Caco-2 (cell line): ENCODE measurements at regions not wholly inside any gene's neighbourhood (a gene's known extent, or its start where the extent isn't known, plus 50 kb on each side); places are given as distances from the start of the nearest gene placed in this dataset.

Source experiments
- BruUV-seq: library from RNA; stranded (reverse); fragments of 400-500 nt; replicated peaks from 2 replicates; lab custom pipeline; 2021; lab: Mats Ljungman, UMichigan
- CTCF ChIA-PET: fragments of 300-600 bp; sonication (Branson Sonifier 250); formaldehyde crosslinking; loops from one replicate; lab custom pipeline; 2022; ENCODE audit warnings: antibody characterized with exemption; lab: Charles Lee
- POLR2A ChIA-PET: fragments of 300-600 bp; sonication (Branson Sonifier 250); formaldehyde crosslinking; loops from one replicate; lab custom pipeline; 2022; ENCODE audit warnings: antibody characterized with exemption; lab: Charles Lee
- DNase-seq, 2 experiments: peaks; one replicate each; pipeline versions ENCODE4 v3.0.0 to v3.0.0-alpha.2; 2020 to 2022
- H3K27me3 ChIP-seq: replicated peaks from 2 replicates; pipeline ENCODE4 v1.6.0; 2011; ENCODE audit warnings: low read length; ENCODE audit not compliant: control insufficient read depth, insufficient read depth
- H3K36me3 ChIP-seq: 2 replicates; pipeline ENCODE4 v1.5.1; 2011; ENCODE audit warnings: low read length; ENCODE audit not compliant: control insufficient read depth, insufficient read depth
- H3K4me1 ChIP-seq: fragments of 250-450 bp; sonication (Bioruptor Pico); 2 replicates; pipeline ENCODE4 v1.5.1; 2020; ENCODE audit warnings: mild to moderate bottlenecking
- H3K4me3 ChIP-seq: 2 replicates; pipeline ENCODE4 v1.5.1; 2011; ENCODE audit warnings: low read depth, mild to moderate bottlenecking, control low read depth, low read length
- H3K9me3 ChIP-seq: fragments of 250-450 bp; sonication (Bioruptor Pico); 2 replicates; pipeline ENCODE4 v1.5.1; 2020; ENCODE audit warnings: mild to moderate bottlenecking, moderate library complexity
- H3K27ac Mint-ChIP-seq: one replicate; pipeline ENCODE4 v1.8.0; 2022; ENCODE audit warnings: mixed read lengths; ENCODE audit not compliant: unreplicated experiment
- H3K27me3 Mint-ChIP-seq: one replicate; pipeline ENCODE4 v1.8.0; 2022; ENCODE audit warnings: mixed read lengths; ENCODE audit not compliant: insufficient read depth, unreplicated experiment
- H3K36me3 Mint-ChIP-seq: one replicate; pipeline ENCODE4 v1.8.0; 2022; ENCODE audit warnings: mild to moderate bottlenecking, mixed read lengths; ENCODE audit not compliant: insufficient read depth, unreplicated experiment
- H3K4me1 Mint-ChIP-seq: one replicate; pipeline ENCODE4 v1.8.0; 2022; ENCODE audit warnings: low read depth, mixed read lengths; ENCODE audit not compliant: unreplicated experiment
- H3K4me3 Mint-ChIP-seq: one replicate; pipeline ENCODE4 v1.8.0; 2022; ENCODE audit warnings: mild to moderate bottlenecking, moderate library complexity, mixed read lengths; ENCODE audit not compliant: unreplicated experiment
- H3K9me3 Mint-ChIP-seq: one replicate; pipeline ENCODE4 v1.8.0; 2022; ENCODE audit warnings: mixed read lengths; ENCODE audit not compliant: unreplicated experiment
- intact Hi-C: fragments of 100-400 bp; cut with micrococcal nuclease; formaldehyde crosslinking; loops from one replicate; pipeline ENCODE4 v1.10.0; 2022; ENCODE audit not compliant: unreplicated experiment
- TF ChIP-seq, protein P1 (sequence below), 2 experiments: fragments of 200-600 bp in 1 of 2; IDR thresholded peaks; 1 replicate in 1 of 2; 2 replicates in 1 of 2; pipeline versions ENCODE4 v1.5.1 to v1.8.0; 2011 to 2022; ENCODE audit warnings: antibody characterized with exemption in 1 of 2, control low read depth in 1 of 2, inconsistent platforms in 1 of 2, low read depth in 1 of 2, low read length in 1 of 2, mild to moderate bottlenecking in 1 of 2, moderate library complexity in 1 of 2; ENCODE audit not compliant: insufficient read depth in 1 of 2, severe bottlenecking in 1 of 2, unreplicated experiment in 1 of 2

- TF ChIP-seq, protein P1, sequence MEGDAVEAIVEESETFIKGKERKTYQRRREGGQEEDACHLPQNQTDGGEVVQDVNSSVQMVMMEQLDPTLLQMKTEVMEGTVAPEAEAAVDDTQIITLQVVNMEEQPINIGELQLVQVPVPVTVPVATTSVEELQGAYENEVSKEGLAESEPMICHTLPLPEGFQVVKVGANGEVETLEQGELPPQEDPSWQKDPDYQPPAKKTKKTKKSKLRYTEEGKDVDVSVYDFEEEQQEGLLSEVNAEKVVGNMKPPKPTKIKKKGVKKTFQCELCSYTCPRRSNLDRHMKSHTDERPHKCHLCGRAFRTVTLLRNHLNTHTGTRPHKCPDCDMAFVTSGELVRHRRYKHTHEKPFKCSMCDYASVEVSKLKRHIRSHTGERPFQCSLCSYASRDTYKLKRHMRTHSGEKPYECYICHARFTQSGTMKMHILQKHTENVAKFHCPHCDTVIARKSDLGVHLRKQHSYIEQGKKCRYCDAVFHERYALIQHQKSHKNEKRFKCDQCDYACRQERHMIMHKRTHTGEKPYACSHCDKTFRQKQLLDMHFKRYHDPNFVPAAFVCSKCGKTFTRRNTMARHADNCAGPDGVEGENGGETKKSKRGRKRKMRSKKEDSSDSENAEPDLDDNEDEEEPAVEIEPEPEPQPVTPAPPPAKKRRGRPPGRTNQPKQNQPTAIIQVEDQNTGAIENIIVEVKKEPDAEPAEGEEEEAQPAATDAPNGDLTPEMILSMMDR (IDR thresholded peaks at IDR 0.05; ENCODE audit: insufficient read depth in 1 of 2, low read depth in 1 of 2, low read length in 1 of 2, severe bottlenecking in 1 of 2, unreplicated experiment in 1 of 2) = no peak
- no TSS peak for BruUV-seq
- Mint-ChIP-seq H3K27ac (no peak overlapping the region), H3K4me1 (peaks cover 8% of the 10 kb centered on the region), H3K36me3 (no peaks in the 10 kb centered on the region), H3K27me3 (no peaks in the 10 kb centered on the region), H3K9me3 (peaks cover 8% of the 10 kb centered on the region), H3K4me3 (no peak overlapping the region)
- Histone ChIP-seq H3K27me3 (no peaks in the 10 kb centered on the region), H3K4me1 (peaks cover 8% of the 10 kb centered on the region), H3K9me3 (peaks cover 6% of the 10 kb centered on the region; the same call in 1 of the 2 replicates), H3K4me3 (no peak overlapping the region), H3K36me3 (no peaks in the 10 kb centered on the region)
- intact Hi-C loops = no loop called here
- ChIA-PET POLR2A (no interaction called here), CTCF (interaction anchor here (0.6 kb wide), 1 partner anchor 148 kb away, joined by 3 read pairs; no protein-coding TSS in a partner anchor)
- no peak for DNase-seq
These were observed 140.0 kb downstream of the MBL2 start for GRCh38 chr10:52632591-52632990.

DNA sequence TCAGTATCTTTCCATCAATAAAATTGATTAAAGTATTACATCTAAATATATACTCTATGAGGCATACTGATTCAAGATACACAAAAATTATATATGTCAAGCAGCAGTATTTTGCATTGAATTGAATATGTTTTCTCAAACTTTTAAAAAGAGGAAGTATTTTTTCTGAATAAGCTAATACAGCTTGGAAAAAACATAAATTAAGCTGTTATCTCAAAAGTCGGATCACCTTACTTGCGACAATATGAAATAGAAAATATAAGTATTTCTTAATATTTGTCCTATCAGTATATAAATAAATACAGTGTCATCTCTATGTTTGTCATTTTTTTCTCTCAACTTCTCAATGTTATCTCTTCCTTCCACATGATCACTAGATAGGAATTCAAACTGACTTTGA lies 139.3 kb downstream of the MBL2 start:
- Histone ChIP-seq H3K27me3 (no peaks in the 10 kb centered on the region), H3K4me1 (peaks cover 14% of the 10 kb centered on the region), H3K36me3 (no peaks in the 10 kb centered on the region), H3K9me3 (peaks cover 6% of the 10 kb centered on the region; the same call in 1 of the 2 replicates), H3K4me3 (no peak overlapping the region)
- H3K27ac Mint-ChIP-seq = no peak overlapping the region
- H3K36me3 Mint-ChIP-seq = no peaks in the 10 kb centered on the region
- BruUV-seq = no TSS peak
- H3K27me3 Mint-ChIP-seq = no peaks in the 10 kb centered on the region
- H3K4me3 Mint-ChIP-seq = no peak overlapping the region
- intact Hi-C loops = no loop called here
- TF ChIP-seq, protein P1 (IDR thresholded peaks at IDR 0.05; ENCODE audit: insufficient read depth in 1 of 2, low read depth in 1 of 2, low read length in 1 of 2, severe bottlenecking in 1 of 2, unreplicated experiment in 1 of 2) = no peak
- ChIA-PET CTCF (no interaction called here), POLR2A (no interaction called here)
- no peak for DNase-seq
- H3K4me1 Mint-ChIP-seq = peaks cover 12% of the 10 kb centered on the region
- H3K9me3 Mint-ChIP-seq = peaks cover 8% of the 10 kb centered on the region

DNA sequence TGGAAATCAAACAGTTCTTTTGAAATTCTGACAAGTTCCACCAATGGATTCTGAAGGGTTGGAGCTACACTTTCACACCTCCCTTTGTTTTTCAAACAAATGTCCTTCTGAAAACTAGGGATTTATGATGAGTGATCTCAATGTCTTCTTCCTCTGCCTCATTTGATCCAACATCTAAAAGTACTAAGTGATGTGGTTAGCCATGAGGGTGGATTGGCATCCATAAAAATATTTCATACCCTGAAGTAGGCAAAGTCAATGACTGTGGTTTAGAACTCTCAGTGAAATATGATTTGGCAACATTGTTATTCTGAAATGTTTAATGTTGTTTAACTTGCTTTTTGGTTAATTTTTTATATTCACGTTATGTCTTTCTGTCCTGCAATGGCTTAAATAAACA lies 136.9 kb downstream of the MBL2 start:
- H3K27me3 Mint-ChIP-seq = no peaks in the 10 kb centered on the region
- Histone ChIP-seq H3K4me3 (no peak overlapping the region), H3K9me3 (peaks cover 6% of the 10 kb centered on the region; the same call in 1 of the 2 replicates), H3K27me3 (no peaks in the 10 kb centered on the region), H3K36me3 (no peaks in the 10 kb centered on the region), H3K4me1 (peaks cover 23% of the 10 kb centered on the region)
- no TSS peak for BruUV-seq
- no peak overlapping the region for H3K4me3 Mint-ChIP-seq
- POLR2A ChIA-PET = no interaction called here
- DNase-seq = no peak
- intact Hi-C loops = loop anchor here (2.0 kb wide), 2 partner anchors 37 to 257 kb away; no protein-coding TSS in a partner anchor
- peaks cover 32% of the 10 kb centered on the region for H3K4me1 Mint-ChIP-seq
- no peak overlapping the region for H3K27ac Mint-ChIP-seq
- CTCF ChIA-PET = no interaction called here
- peaks cover 8% of the 10 kb centered on the region for H3K9me3 Mint-ChIP-seq
- no peaks in the 10 kb centered on the region for H3K36me3 Mint-ChIP-seq
- TF ChIP-seq, protein P1 (IDR thresholded peaks at IDR 0.05; ENCODE audit: insufficient read depth in 1 of 2, low read depth in 1 of 2, low read length in 1 of 2, severe bottlenecking in 1 of 2, unreplicated experiment in 1 of 2) = no peak
